ENCODE measurements at regions not wholly inside any gene's neighbourhood (a gene's known extent, or its start where the extent isn't known, plus 50 kb on each side); places are given as distances from the start of the nearest gene placed in this dataset.
"Not testable (repeated sequence)": the region's sequence is repeated elsewhere in the genome, so short reads cannot be mapped to it uniquely, and the experiment has no call there.

DNA sequence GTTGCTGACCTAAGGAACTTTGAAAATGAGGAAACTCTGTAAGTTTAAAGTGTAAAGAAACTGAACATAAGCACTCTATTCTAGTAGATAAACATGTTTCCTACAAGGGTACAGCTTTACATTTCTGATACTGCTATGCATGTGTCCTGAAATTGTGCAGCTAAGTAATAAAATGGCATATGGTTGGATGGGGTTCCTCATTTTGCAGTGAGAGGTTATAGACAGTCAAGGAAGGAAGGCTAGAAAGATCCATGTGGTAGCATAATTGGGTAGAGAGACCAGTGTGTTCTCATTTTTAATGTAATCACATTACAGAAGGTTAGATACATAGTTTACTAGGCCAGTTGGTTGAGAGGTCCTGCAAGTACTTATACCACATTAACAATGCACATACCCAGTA, 477.0 kb downstream of the TMEM121 start:
- H3K9ac ChIP-seq (ENCODE audit: low read length), result no peak overlapping the region
- Mint-ChIP-seq H3K36me3 (ENCODE audit: low read depth, unreplicated experiment) (no peaks in the 10 kb centered on the region), H3K27ac (ENCODE audit: unreplicated experiment) (no peak overlapping the region), H3K4me1 (ENCODE audit: low read depth, unreplicated experiment) (no peaks in the 10 kb centered on the region), H3K9me3 (ENCODE audit: unreplicated experiment) (peaks cover 16% of the 10 kb centered on the region), H3K4me3 (ENCODE audit: unreplicated experiment) (no peak overlapping the region), H3K27me3 (ENCODE audit: low read depth, unreplicated experiment) (no peaks in the 10 kb centered on the region)
- no peak overlapping the region for H3K27ac ChIP-seq (ENCODE audit: low read depth, low read length)
- no peaks in the 10 kb centered on the region for H3K27me3 ChIP-seq (ENCODE audit: insufficient read depth, low read length)
- no peak for TF ChIP-seq EZH2 (IDR thresholded peaks at IDR 0.05; ENCODE audit: insufficient read depth, low read length)
- TF ChIP-seq, protein P1, sequence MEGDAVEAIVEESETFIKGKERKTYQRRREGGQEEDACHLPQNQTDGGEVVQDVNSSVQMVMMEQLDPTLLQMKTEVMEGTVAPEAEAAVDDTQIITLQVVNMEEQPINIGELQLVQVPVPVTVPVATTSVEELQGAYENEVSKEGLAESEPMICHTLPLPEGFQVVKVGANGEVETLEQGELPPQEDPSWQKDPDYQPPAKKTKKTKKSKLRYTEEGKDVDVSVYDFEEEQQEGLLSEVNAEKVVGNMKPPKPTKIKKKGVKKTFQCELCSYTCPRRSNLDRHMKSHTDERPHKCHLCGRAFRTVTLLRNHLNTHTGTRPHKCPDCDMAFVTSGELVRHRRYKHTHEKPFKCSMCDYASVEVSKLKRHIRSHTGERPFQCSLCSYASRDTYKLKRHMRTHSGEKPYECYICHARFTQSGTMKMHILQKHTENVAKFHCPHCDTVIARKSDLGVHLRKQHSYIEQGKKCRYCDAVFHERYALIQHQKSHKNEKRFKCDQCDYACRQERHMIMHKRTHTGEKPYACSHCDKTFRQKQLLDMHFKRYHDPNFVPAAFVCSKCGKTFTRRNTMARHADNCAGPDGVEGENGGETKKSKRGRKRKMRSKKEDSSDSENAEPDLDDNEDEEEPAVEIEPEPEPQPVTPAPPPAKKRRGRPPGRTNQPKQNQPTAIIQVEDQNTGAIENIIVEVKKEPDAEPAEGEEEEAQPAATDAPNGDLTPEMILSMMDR (IDR thresholded peaks at IDR 0.05; ENCODE audit: insufficient read depth, low read depth, low read length), result no peak
- DNase-seq (ENCODE audit: low read depth) (no peak), FAIRE-seq (no peak)
- H3K36me3 ChIP-seq (ENCODE audit: insufficient read depth, low read length), result no peaks in the 10 kb centered on the region
- peaks cover 2% of the 10 kb centered on the region for H3K9me3 ChIP-seq (ENCODE audit: insufficient read depth, low read depth, low read length)
- H4K20me1 ChIP-seq (ENCODE audit: insufficient read depth, low read length), result no peaks in the 10 kb centered on the region
- H3K4me1 ChIP-seq (ENCODE audit: insufficient read depth, low read length), result no peaks in the 10 kb centered on the region
- no peaks in the 10 kb centered on the region for H3K79me2 ChIP-seq (ENCODE audit: insufficient read depth, low read length)
- H3K4me2 ChIP-seq (ENCODE audit: low read length), result no peak overlapping the region
- H3K4me3 ChIP-seq (ENCODE audit: insufficient read depth, low read depth, low read length), result no peak overlapping the region
- no peak overlapping the region for H2AFZ ChIP-seq (ENCODE audit: low read depth, low read length)

DNA sequence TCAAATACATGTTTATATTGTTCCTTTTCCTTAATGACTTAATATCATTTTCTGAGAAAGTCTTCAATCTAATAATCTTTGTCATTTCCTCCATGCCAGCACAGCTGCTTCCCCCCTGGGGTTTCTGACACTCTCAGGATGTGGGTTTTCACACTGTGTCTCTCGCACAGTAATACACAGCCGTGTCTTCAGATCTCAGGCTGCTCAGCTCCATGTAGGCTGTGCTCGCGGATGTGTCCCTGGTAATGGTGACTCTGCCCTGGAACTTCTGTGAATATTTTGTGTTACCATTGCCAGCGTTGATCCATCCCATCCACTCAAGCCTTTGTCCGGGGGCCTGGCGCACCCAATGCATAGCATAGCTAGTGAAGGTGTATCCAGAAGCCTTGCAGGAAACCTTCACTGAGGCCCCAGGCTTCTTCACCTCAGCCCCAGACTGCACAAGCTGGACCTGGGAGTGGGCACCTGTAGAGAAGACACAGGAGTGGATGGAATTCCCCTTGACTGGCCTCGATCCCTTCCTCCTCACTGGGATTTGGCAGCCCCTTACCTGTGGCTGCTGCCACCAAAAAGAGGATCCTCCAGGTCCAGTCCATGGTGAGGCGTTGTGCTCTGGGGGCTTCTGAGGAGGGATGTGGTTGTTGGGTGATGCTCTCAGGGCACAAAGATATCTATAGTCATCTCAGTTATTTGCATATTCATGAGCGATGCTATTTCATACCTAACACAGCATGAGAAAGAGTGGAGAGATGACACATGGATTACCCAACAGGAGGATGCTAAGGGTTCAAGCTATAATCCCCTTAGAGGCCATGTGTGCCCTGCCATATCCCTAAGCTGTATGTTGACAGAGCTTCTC, 478.8 kb downstream of the TMEM121 start:
- not testable (repeated sequence) for H3K9me3 ChIP-seq (ENCODE audit: insufficient read depth, low read depth, low read length); H4K20me1 ChIP-seq (ENCODE audit: insufficient read depth, low read length); H3K4me1 ChIP-seq (ENCODE audit: insufficient read depth, low read length); H3K27me3 Mint-ChIP-seq (ENCODE audit: low read depth, unreplicated experiment); H3K4me1 Mint-ChIP-seq (ENCODE audit: low read depth, unreplicated experiment); H3K36me3 Mint-ChIP-seq (ENCODE audit: low read depth, unreplicated experiment); H3K27ac ChIP-seq (ENCODE audit: low read depth, low read length); H3K27me3 ChIP-seq (ENCODE audit: insufficient read depth, low read length); H3K79me2 ChIP-seq (ENCODE audit: insufficient read depth, low read length); H3K4me3 Mint-ChIP-seq (ENCODE audit: unreplicated experiment); H3K36me3 ChIP-seq (ENCODE audit: insufficient read depth, low read length); DNase-seq (ENCODE audit: low read depth); H3K9ac ChIP-seq (ENCODE audit: low read length); H3K27ac Mint-ChIP-seq (ENCODE audit: unreplicated experiment); H3K4me2 ChIP-seq (ENCODE audit: low read length); H2AFZ ChIP-seq (ENCODE audit: low read depth, low read length); FAIRE-seq; H3K4me3 ChIP-seq (ENCODE audit: insufficient read depth, low read depth, low read length)
- peaks cover 15% of the 10 kb centered on the region for H3K9me3 Mint-ChIP-seq (ENCODE audit: unreplicated experiment)

DNA sequence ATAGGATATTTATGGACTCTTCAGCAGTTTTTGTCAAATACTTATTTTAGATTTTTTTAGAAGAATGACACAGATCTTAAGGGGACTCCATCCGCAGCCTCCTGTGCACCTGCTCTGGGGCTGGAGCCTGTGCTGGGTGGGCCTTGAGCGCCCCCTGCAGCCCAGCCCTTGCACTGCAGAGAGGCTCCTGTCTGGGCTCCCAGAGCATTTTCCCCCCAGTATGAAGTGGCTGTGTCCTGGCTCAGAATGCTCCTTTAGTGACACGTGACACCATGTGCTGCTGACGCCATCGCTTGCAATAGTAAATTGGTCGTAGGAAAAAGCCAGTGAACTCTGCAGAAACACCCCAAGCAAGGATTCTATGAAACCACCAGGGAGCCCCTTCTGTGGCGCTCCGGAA, 479.7 kb downstream of the TMEM121 start:
- not testable (repeated sequence) for H3K4me1 ChIP-seq (ENCODE audit: insufficient read depth, low read length); FAIRE-seq; H2AFZ ChIP-seq (ENCODE audit: low read depth, low read length); H3K27me3 Mint-ChIP-seq (ENCODE audit: low read depth, unreplicated experiment); DNase-seq (ENCODE audit: low read depth); H3K36me3 Mint-ChIP-seq (ENCODE audit: low read depth, unreplicated experiment); H4K20me1 ChIP-seq (ENCODE audit: insufficient read depth, low read length); H3K4me2 ChIP-seq (ENCODE audit: low read length); H3K9me3 ChIP-seq (ENCODE audit: insufficient read depth, low read depth, low read length); H3K4me3 ChIP-seq (ENCODE audit: insufficient read depth, low read depth, low read length); H3K79me2 ChIP-seq (ENCODE audit: insufficient read depth, low read length); H3K27me3 ChIP-seq (ENCODE audit: insufficient read depth, low read length); H3K4me1 Mint-ChIP-seq (ENCODE audit: low read depth, unreplicated experiment); H3K27ac Mint-ChIP-seq (ENCODE audit: unreplicated experiment); H3K9ac ChIP-seq (ENCODE audit: low read length); H3K27ac ChIP-seq (ENCODE audit: low read depth, low read length); H3K4me3 Mint-ChIP-seq (ENCODE audit: unreplicated experiment); H3K36me3 ChIP-seq (ENCODE audit: insufficient read depth, low read length)
- H3K9me3 Mint-ChIP-seq (ENCODE audit: unreplicated experiment), result peaks cover 17% of the 10 kb centered on the region

DNA sequence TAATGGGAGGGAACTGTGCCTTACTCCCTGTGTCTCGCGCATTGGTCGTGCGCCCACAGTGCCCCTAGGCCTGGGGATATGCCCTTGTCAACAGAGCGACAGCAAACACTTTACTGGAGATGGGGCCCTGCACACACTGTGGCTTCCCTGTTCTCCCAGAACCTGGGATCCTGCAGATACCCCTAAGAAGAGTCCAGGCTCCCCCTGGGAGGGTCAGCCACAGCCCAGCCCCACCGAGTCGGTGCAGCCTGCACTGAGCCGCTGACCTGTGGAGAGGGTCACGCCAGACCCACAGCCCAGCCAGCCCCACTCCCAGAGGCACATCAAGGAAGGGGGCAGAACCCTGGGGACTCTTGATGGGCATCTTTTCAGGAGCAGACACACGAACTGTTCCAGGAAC, 480.3 kb downstream of the TMEM121 start:
- H3K9ac ChIP-seq (ENCODE audit: low read length); FAIRE-seq; H3K4me3 ChIP-seq (ENCODE audit: insufficient read depth, low read depth, low read length); H3K4me1 ChIP-seq (ENCODE audit: insufficient read depth, low read length); H3K27ac ChIP-seq (ENCODE audit: low read depth, low read length); H3K79me2 ChIP-seq (ENCODE audit: insufficient read depth, low read length); H3K9me3 ChIP-seq (ENCODE audit: insufficient read depth, low read depth, low read length); H3K27me3 ChIP-seq (ENCODE audit: insufficient read depth, low read length); H3K4me3 Mint-ChIP-seq (ENCODE audit: unreplicated experiment); H3K27ac Mint-ChIP-seq (ENCODE audit: unreplicated experiment); H4K20me1 ChIP-seq (ENCODE audit: insufficient read depth, low read length); H3K36me3 Mint-ChIP-seq (ENCODE audit: low read depth, unreplicated experiment); DNase-seq (ENCODE audit: low read depth); H3K4me2 ChIP-seq (ENCODE audit: low read length); H3K4me1 Mint-ChIP-seq (ENCODE audit: low read depth, unreplicated experiment); H2AFZ ChIP-seq (ENCODE audit: low read depth, low read length); H3K36me3 ChIP-seq (ENCODE audit: insufficient read depth, low read length); H3K27me3 Mint-ChIP-seq (ENCODE audit: low read depth, unreplicated experiment): not testable (repeated sequence)
- H3K9me3 Mint-ChIP-seq (ENCODE audit: unreplicated experiment), result peaks cover 16% of the 10 kb centered on the region
